GM13977 (cell line): ENCODE measurements at regions not wholly inside any gene's neighbourhood (a gene's known extent, or its start where the extent isn't known, plus 50 kb on each side); places are given as distances from the start of the nearest gene placed in this dataset.

Experiments
- DNase-seq: peaks from one replicate; pipeline ENCODE4 v3.0.0; 2012; ENCODE audit warnings: low spot score
- CTCF ChIP-seq: IDR thresholded peaks from 2 replicates; pipeline ENCODE4 v1.5.1; 2012; ENCODE audit warnings: mild to moderate bottlenecking, control low read depth; ENCODE audit not compliant: insufficient read depth; ENCODE audit errors: extremely low read depth, missing control alignments
- in situ Hi-C: fragments of 300-500 bp; cut with MboI; formaldehyde crosslinking; loops from one replicate; pipeline ENCODE4 v1.12.0; 2022; ENCODE audit warnings: low sequenced_read_pairs, low pct_unique_long_range_greater_than_20kb, mixed read lengths, inconsistent platforms; ENCODE audit not compliant: unreplicated experiment

GRCh38 chr9:90307891-90308290, 334.7 kb downstream of the DIRAS2 start:
- TF ChIP-seq CTCF, result no peak
- in situ Hi-C loops, result no loop called here

DNA sequence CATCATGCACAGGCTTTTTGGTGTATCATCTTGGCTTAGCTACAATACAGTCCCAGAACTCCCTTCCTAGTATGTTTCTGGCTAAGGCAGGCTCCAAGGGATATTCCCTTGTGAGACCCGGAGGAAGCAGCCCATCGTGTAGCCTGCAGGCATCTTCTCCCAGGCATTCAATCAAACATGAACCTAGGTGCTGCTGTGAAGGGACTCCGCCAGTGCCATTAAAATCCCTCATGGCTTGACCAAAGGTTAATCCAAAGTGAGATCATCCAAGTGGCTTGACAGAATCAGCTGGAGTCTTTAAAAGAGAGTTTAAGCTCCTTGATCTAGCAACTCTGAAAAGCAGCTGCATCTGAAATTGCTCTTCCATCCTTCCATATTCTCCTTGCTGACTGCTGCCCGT, 333.9 kb downstream of the DIRAS2 start:
- in situ Hi-C loops, result no loop called here
- DNase-seq, result no peak
- TF ChIP-seq CTCF, result no peak

More at GRCh38 chr9:90307891-90308290, 334.7 kb downstream of the DIRAS2 start:
- DNase-seq, result no peak

DNA sequence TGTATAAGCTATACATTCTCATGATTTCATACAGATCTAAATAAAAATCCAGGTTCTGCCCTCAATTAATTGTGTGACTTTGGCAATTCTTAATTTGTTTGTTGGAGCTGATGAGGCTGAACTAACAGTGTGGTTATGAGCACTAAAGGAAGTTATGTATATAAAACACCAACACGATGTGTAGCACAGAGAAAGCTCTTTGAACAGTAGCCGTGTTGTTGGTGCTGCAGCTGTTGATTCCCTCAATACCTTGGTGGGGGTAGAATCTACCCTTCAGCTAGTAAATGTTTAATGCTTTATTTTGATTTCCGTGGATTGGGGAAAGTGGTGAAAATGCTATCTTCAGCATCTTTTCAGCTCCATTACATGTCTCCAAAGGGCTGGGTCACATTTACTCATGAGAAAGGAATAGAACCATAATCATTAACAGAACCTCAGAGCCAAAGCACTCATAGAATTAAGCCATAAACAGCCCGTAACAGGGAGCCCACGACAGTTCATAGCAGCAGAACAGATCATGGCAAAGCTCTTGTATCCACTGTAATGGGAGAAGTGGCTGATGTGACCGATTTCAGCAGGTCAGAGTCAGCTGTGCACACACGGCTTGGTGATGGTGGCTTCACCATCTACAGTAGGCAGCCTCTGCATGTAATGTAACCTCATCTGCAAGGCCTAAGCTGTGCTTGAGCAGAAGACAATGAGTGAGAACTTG, 332.7 kb downstream of the DIRAS2 start:
- DNase-seq, result no peak
- in situ Hi-C loops, result no loop called here
- TF ChIP-seq CTCF, result no peak

DNA sequence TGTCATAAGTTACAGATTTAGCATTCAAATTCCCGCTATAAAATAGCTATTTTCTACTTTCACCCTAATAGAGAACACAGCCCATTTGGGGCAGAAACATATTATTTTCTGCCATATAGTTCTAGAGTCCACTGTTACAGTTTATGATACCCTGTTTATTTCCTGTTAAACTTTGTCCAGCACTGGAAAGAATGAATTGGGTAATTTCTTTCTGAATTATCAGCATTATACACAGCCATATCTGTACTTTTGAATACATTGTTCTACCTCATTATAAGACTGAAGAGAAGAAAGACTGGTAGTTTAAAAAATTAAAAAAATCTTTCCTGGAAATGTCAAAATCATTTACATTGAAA, 332.1 kb downstream of the DIRAS2 start:
- in situ Hi-C loops, result no loop called here
- no peak for DNase-seq
- TF ChIP-seq CTCF, result no peak

DNA sequence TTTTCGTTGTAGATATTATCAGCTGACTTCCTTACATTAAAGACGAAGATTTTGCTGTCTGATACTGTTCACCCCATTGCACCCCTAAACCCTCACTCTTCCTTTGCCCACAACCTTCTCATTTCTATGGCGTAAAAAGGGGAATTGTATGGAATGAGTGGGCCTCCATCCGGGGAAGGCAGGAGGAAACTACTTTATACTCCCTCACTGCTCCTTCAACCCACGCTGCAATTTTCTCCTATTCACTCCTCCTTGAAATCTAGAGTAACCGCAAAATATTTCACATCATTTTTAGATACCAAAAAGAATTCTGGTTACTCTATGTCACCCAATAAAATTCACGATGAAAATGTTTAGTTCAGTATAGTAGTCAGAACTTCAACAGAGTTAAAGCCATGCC, 330.8 kb downstream of the DIRAS2 start:
- no peak for TF ChIP-seq CTCF
- no peak for DNase-seq
- in situ Hi-C loops, result no loop called here

GRCh38 chr9:90322296-90322695, 320.3 kb downstream of the DIRAS2 start:
- in situ Hi-C loops, result no loop called here
- no peak for DNase-seq
- no peak for TF ChIP-seq CTCF
